ENCODE measurements at regions not wholly inside any gene's neighbourhood (a gene's known extent, or its start where the extent isn't known, plus 50 kb on each side); places are given as distances from the start of the nearest gene placed in this dataset.

- in situ Hi-C loops (cut with MboI; ENCODE audit: low pct_unique_long_range_greater_than_20kb, low sequenced_read_pairs): no loop called here
- no peak for DNase-seq
These were observed 1000.9 kb upstream of the RBFOX1 start for GRCh38 chr16:6331770-6332169.

- DNase-seq: no peak
- in situ Hi-C loops (cut with MboI; ENCODE audit: low pct_unique_long_range_greater_than_20kb, low sequenced_read_pairs): no loop called here
These were observed 1014.7 kb upstream of the RBFOX1 start for GRCh38 chr16:6317934-6318333.

- in situ Hi-C loops (cut with MboI; ENCODE audit: low pct_unique_long_range_greater_than_20kb, low sequenced_read_pairs): no loop called here
- no peak for DNase-seq
These were observed 1023.4 kb upstream of the RBFOX1 start for GRCh38 chr16:6309271-6309670.

GRCh38 chr16:6308176-6308575, 1024.5 kb upstream of the RBFOX1 start:
- DNase-seq: no peak
- in situ Hi-C loops (cut with MboI; ENCODE audit: low pct_unique_long_range_greater_than_20kb, low sequenced_read_pairs): no loop called here

GRCh38 chr16:6300523-6300922, 1032.1 kb upstream of the RBFOX1 start:
- in situ Hi-C loops (cut with MboI; ENCODE audit: low pct_unique_long_range_greater_than_20kb, low sequenced_read_pairs): no loop called here
- DNase-seq: no peak

GRCh38 chr16:6297666-6298410, 1034.8 kb upstream of the RBFOX1 start:
- in situ Hi-C loops (cut with MboI; ENCODE audit: low pct_unique_long_range_greater_than_20kb, low sequenced_read_pairs): no loop called here
- DNase-seq: peak; percentile 3

GRCh38 chr16:6286176-6286575, 1046.5 kb upstream of the RBFOX1 start:
- DNase-seq: no peak
- in situ Hi-C loops (cut with MboI; ENCODE audit: low pct_unique_long_range_greater_than_20kb, low sequenced_read_pairs): no loop called here

- in situ Hi-C loops (cut with MboI; ENCODE audit: low pct_unique_long_range_greater_than_20kb, low sequenced_read_pairs): no loop called here
- DNase-seq: no peak
These were observed 1047.9 kb upstream of the RBFOX1 start for GRCh38 chr16:6284731-6285130.

GRCh38 chr16:6281994-6282393, 1050.7 kb upstream of the RBFOX1 start:
- in situ Hi-C loops (cut with MboI; ENCODE audit: low pct_unique_long_range_greater_than_20kb, low sequenced_read_pairs): no loop called here
- DNase-seq: no peak

GRCh38 chr16:6281274-6281673, 1051.4 kb upstream of the RBFOX1 start:
- in situ Hi-C loops (cut with MboI; ENCODE audit: low pct_unique_long_range_greater_than_20kb, low sequenced_read_pairs): no loop called here
- no peak for DNase-seq

GRCh38 chr16:6280055-6280454, 1052.6 kb upstream of the RBFOX1 start:
- in situ Hi-C loops (cut with MboI; ENCODE audit: low pct_unique_long_range_greater_than_20kb, low sequenced_read_pairs): no loop called here
- DNase-seq: no peak

GRCh38 chr16:6279286-6279685, 1053.4 kb upstream of the RBFOX1 start:
- in situ Hi-C loops (cut with MboI; ENCODE audit: low pct_unique_long_range_greater_than_20kb, low sequenced_read_pairs): no loop called here

GRCh38 chr16:6274351-6274750, 1058.3 kb upstream of the RBFOX1 start:
- no peak for DNase-seq
- in situ Hi-C loops (cut with MboI; ENCODE audit: low pct_unique_long_range_greater_than_20kb, low sequenced_read_pairs): no loop called here

More at GRCh38 chr16:6279286-6279685, 1053.4 kb upstream of the RBFOX1 start:
- DNase-seq: no peak

GRCh38 chr16:6267682-6268081, 1065.0 kb upstream of the RBFOX1 start:
- DNase-seq: no peak
- in situ Hi-C loops (cut with MboI; ENCODE audit: low pct_unique_long_range_greater_than_20kb, low sequenced_read_pairs): no loop called here

- DNase-seq: no peak
- in situ Hi-C loops (cut with MboI; ENCODE audit: low pct_unique_long_range_greater_than_20kb, low sequenced_read_pairs): no loop called here
These were observed 1065.9 kb upstream of the RBFOX1 start for GRCh38 chr16:6266703-6267102.

- in situ Hi-C loops (cut with MboI; ENCODE audit: low pct_unique_long_range_greater_than_20kb, low sequenced_read_pairs): no loop called here
- DNase-seq: no peak
These were observed 1066.7 kb upstream of the RBFOX1 start for GRCh38 chr16:6265968-6266367.

- DNase-seq: no peak
- in situ Hi-C loops (cut with MboI; ENCODE audit: low pct_unique_long_range_greater_than_20kb, low sequenced_read_pairs): no loop called here
These were observed 1074.6 kb upstream of the RBFOX1 start for GRCh38 chr16:6258056-6258455.

- no peak for DNase-seq
- in situ Hi-C loops (cut with MboI; ENCODE audit: low pct_unique_long_range_greater_than_20kb, low sequenced_read_pairs): no loop called here
These were observed 1080.1 kb upstream of the RBFOX1 start for GRCh38 chr16:6252541-6252940.

- in situ Hi-C loops (cut with MboI; ENCODE audit: low pct_unique_long_range_greater_than_20kb, low sequenced_read_pairs): no loop called here
- no peak for DNase-seq
These were observed 1082.1 kb upstream of the RBFOX1 start for GRCh38 chr16:6250511-6250910.

GRCh38 chr16:6249863-6250262, 1082.8 kb upstream of the RBFOX1 start:
- DNase-seq: no peak
- in situ Hi-C loops (cut with MboI; ENCODE audit: low pct_unique_long_range_greater_than_20kb, low sequenced_read_pairs): no loop called here

GRCh38 chr16:6248199-6248598, 1084.4 kb upstream of the RBFOX1 start:
- in situ Hi-C loops (cut with MboI; ENCODE audit: low pct_unique_long_range_greater_than_20kb, low sequenced_read_pairs): no loop called here
- DNase-seq: no peak

Data from KBM-7 (cell line).